ENCODE measurements at regions not wholly inside any gene's neighbourhood (a gene's known extent, or its start where the extent isn't known, plus 50 kb on each side); places are given as distances from the start of the nearest gene placed in this dataset.

DNA sequence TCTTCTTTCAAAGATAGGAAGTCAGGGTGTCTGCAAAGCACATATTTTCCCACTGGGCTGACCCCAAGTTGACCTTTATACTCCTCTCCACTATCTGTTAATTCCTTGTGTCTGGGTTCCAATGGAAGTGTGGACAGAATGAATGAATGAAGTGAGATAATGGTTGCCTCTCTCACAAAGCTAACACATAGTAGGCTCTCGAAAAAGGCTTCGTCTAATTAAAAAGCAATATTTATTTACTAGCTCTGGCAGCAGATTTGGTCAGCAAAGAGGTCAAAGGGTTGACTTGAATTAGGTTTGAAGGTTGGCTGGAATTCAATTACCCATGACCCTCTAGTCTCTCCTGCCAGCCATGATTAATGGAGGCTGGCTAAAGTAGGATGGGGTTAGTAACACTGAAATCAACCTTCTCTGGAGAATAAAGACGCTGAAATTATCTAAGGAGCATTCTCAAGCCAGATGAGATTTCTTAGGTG is 280.3 kb upstream of the KLF3 start:
- TF ChIP-seq CTCF (IDR thresholded peaks at IDR 0.05 in 2 of 3, conservative IDR thresholded peaks at IDR 0.05 in 1 of 3; ENCODE audit: borderline replicate concordance in 1 of 3, insufficient read depth in 1 of 3, low read depth in 2 of 3, low read length in 2 of 3) (no peak), RAD21 (IDR thresholded peaks at IDR 0.05; ENCODE audit: low read depth) (no peak), EZH2 (IDR thresholded peaks at IDR 0.05) (no peak)
